Iris pigment epithelial cell (primary cell): ENCODE measurements at regions not wholly inside any gene's neighbourhood (a gene's known extent, or its start where the extent isn't known, plus 50 kb on each side); places are given as distances from the start of the nearest gene placed in this dataset.

Experiments
- DNase-seq: peaks from one replicate; pipeline ENCODE4 v3.0.0-alpha.2; 2011; ENCODE audit warnings: low read depth

GRCh38 chr4:59855630-59856352 is 1344.3 kb upstream of the ADGRL3 start:
- no peak for DNase-seq

GRCh38 chr4:59869056-59869455 is 1331.1 kb upstream of the ADGRL3 start:
- no peak for DNase-seq

- DNase-seq = no peak
Observed at GRCh38 chr4:59869559-59869958, 1330.6 kb upstream of the ADGRL3 start.

GRCh38 chr4:59881632-59882031 is 1318.5 kb upstream of the ADGRL3 start:
- DNase-seq = no peak

GRCh38 chr4:59904331-59904730 is 1295.8 kb upstream of the ADGRL3 start:
- DNase-seq = no peak

- no peak for DNase-seq
Observed at GRCh38 chr4:59920416-59920815, 1279.7 kb upstream of the ADGRL3 start.

GRCh38 chr4:59925290-59925689 is 1274.8 kb upstream of the ADGRL3 start:
- no peak for DNase-seq

GRCh38 chr4:59936566-59936965 is 1263.6 kb upstream of the ADGRL3 start:
- no peak for DNase-seq

- DNase-seq = no peak
Observed at GRCh38 chr4:59938166-59938565, 1262.0 kb upstream of the ADGRL3 start.

GRCh38 chr4:59945277-59945676 is 1254.8 kb upstream of the ADGRL3 start:
- peak; percentile 4 for DNase-seq

GRCh38 chr4:59945716-59946115 is 1254.4 kb upstream of the ADGRL3 start:
- no peak for DNase-seq

GRCh38 chr4:59956366-59956765 is 1243.8 kb upstream of the ADGRL3 start:
- DNase-seq = no peak

- DNase-seq = no peak
Observed at GRCh38 chr4:59960143-59960542, 1240.0 kb upstream of the ADGRL3 start.

- DNase-seq = no peak
Observed at GRCh38 chr4:59966758-59967157, 1233.4 kb upstream of the ADGRL3 start.

- no peak for DNase-seq
Observed at GRCh38 chr4:59968796-59969195, 1231.3 kb upstream of the ADGRL3 start.

GRCh38 chr4:59969909-59970308 is 1230.2 kb upstream of the ADGRL3 start:
- no peak for DNase-seq

GRCh38 chr4:59971952-59972351 is 1228.2 kb upstream of the ADGRL3 start:
- DNase-seq = no peak

GRCh38 chr4:59973492-59973891 is 1226.6 kb upstream of the ADGRL3 start:
- DNase-seq = no peak

- DNase-seq = no peak
Observed at GRCh38 chr4:59979061-59979460, 1221.1 kb upstream of the ADGRL3 start.

GRCh38 chr4:59983852-59984251 is 1216.3 kb upstream of the ADGRL3 start:
- DNase-seq = no peak

- no peak for DNase-seq
Observed at GRCh38 chr4:59987289-59987688, 1212.8 kb upstream of the ADGRL3 start.

GRCh38 chr4:59994118-59994517 is 1206.0 kb upstream of the ADGRL3 start:
- no peak for DNase-seq

- DNase-seq = no peak
Observed at GRCh38 chr4:60002603-60003337, 1197.4 kb upstream of the ADGRL3 start.
